Activated naive CD4-positive, alpha-beta T cell (primary cell): ENCODE measurements at regions not wholly inside any gene's neighbourhood (a gene's known extent, or its start where the extent isn't known, plus 50 kb on each side); places are given as distances from the start of the nearest gene placed in this dataset.
"Not testable (repeated sequence)": the region's sequence is repeated elsewhere in the genome, so short reads cannot be mapped to it uniquely, and the experiment has no call there.

Experiments used
- DNase-seq, 4 experiments: peaks; one replicate each; lab custom pipeline; 2025; lab: John Stamatoyannopoulos, UW

DNA sequence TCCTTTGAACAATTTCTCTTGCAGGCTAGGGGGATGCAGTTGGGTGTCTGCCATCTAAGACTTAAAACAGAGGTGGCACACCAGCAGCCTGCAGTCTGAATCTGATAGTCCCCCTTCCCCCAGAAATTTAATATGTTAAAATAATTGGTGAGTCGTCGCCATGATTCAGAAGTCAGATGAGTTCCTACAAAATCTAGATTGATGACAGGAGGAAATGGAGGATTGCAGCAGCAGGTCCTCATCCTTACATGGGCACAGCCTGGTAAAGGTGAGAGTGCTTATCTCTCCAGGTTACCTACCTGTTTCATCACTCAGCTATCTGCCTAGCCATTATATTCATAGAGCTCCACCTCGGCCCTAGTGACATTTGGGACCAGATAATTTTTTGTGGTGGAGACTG is 112.3 kb downstream of the PCSK1 start:
- DNase-seq = no peak

DNA sequence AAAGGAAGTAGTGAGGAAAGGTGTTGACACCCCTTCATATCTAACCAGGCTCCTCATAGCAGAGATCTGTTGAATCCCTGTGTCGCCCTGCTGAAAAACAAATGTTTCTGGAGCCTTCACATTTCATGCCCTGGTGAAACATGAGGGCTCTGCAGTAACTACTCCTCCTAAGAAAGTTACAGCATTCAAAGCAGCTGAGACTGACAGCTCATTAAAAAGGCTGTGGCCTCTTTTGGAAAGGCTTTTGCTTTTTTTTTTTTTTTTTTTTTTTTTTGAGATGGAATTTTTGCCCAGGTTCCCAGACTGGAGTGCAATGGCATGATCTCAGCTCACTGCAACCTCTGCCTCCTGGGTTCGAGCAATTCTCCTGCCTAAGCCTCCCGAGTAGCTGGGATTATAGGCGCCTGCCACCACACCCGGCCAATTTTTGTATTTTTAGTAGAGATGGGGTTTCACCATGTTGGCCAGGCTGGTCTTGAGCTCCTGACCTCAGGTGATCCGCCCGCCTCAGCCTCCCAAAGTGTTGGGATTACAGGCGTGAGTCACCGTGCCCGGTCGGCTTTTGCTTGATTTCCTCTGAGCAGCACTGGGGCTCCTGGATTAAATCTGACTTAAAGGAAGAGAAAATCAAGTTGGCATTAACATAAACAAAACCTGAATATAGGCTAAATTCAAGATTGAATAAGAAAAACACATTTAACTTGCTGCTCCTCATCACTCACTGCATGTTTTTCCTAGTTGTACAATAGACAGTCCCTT is 112.9 kb downstream of the PCSK1 start:
- not testable (repeated sequence) for DNase-seq

DNA sequence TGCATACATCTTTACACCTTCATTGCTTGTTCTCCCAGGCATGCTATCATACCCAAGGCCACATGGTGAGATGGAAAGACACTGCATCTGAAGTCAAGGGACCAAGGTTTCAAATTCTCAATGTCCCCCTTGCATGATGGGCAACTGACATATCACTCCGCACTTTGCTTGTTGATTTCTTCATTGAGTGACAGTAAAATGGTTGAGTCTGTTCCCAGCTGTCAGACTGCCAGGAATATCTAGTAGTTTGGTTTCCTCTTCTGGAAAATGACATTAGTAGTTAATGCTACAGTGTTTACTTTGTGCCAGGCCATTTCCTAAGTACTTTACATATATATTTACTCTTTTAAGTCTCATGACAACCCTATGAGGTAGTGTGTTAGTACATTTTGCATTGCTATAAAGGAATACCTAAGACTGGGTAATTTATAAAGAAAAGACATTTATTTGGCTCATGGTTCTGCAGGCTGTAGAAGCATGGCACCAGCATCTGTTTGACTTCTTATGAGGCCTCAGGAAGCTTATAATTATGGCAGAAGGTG is 114.4 kb downstream of the PCSK1 start:
- no peak for DNase-seq

DNA sequence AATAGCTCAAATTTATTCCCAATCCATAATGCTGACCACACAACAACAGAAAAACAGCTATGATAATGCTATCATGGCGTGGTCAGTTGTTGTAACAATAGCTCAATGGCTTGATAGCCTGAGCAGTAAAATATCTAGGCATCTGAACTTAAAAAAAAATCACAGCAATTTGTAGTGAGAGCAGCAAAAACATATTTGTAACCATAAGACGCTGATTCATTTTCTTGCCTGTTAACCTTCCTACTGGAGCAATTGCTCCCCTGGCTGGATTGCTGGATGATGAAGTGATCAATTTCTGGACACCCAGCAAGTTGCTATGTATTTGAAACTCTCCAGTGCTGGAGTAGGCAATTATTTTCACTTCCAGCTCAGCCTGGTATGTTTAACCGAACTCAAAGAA is 115.1 kb downstream of the PCSK1 start:
- DNase-seq = no peak

DNA sequence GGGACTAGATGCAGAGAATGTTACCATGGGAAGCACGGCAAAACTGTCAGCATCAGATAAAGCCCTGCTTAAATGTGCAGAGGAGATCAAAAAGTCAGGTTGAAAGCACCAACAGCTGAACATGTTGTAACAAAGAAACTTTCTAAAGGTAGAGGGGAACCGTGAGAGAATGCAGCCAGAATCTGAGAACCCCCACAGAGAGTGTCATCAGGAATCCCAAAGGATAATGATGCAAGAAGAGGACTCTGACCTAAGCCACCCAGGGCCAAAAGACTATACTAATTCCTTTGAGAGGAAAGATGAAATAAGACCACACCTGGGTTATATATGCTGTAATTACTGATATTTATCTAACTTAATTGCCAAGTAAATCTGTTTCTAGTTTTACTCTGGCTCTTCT is 116.6 kb downstream of the PCSK1 start:
- DNase-seq = no peak

DNA sequence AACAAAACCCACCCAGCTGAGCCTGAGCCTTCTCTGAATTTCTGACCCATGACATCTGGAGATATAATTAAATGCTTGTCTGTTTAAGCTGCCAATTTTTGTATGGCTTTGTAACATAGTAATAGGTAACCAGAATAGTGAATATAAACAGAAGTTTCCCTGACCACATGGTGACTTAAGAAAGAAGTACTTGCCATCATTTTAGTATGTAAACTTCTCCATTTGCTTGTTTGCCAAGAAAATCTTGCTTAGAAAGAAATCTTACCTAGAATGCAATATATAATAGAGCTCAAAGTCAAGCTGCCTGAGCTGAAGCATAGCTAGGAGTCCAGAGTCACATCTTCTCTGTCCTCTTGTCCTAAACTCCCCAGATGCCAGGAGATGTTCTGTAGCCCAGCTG is 117.0 kb downstream of the PCSK1 start:
- no peak for DNase-seq

DNA sequence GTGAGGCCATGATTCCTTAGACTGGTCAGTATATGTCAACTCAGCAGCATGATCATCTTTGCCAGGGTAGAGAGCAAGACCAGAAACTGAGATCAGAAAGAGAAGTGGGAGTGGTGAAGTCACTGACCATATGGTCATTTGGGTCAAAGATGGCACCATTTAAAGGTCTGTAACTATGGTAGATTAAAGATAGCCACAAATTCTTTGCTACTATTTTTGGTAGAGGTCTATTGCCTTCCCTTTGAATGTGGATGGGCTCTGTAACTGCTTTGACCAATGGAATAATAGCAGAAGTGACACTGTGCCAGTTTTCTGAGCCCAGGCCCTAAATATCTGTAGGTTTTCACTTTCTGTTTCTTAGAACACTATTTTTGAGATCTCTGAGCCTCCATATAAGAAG is 117.6 kb downstream of the PCSK1 start:
- DNase-seq = no peak

DNA sequence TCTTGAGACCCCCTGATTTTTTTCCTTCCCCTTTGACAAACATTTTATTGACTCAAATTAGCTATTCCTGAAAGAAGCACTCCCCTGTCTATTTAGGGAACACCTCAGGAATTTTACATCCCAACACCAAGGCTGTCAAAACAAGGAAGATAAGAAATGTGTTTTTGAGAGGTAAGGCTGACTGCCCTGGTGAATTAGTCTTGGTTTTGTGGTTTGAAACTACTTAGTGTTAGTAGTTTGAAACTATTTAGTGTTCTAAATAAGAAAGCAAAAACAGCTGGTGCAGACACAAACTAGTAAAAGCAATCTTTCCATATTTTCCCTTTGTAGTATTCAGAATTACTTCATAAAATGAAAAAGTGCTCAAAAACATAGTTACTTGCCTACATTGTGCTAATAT is 120.7 kb downstream of the PCSK1 start:
- DNase-seq = no peak

DNA sequence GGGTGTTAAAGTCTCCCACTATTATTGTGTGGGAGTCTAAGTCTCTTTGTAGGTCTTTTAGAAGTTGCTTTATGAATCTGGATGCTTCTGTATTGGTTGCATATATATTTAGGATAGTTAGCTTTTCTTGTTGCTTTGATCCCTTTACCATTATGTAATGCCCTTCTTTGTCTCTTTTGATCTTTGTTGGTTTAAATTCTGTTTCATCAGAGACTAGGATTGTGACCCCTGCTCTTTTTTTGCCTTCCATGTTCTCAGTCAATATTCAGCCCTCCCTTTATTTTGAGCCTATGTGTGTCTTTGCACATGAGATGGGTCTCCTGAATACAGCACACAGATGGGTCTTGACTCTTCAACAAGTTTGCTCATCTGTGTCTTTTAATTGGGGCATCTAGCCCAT is 126.0 kb downstream of the PCSK1 start:
- DNase-seq = not testable (repeated sequence)

DNA sequence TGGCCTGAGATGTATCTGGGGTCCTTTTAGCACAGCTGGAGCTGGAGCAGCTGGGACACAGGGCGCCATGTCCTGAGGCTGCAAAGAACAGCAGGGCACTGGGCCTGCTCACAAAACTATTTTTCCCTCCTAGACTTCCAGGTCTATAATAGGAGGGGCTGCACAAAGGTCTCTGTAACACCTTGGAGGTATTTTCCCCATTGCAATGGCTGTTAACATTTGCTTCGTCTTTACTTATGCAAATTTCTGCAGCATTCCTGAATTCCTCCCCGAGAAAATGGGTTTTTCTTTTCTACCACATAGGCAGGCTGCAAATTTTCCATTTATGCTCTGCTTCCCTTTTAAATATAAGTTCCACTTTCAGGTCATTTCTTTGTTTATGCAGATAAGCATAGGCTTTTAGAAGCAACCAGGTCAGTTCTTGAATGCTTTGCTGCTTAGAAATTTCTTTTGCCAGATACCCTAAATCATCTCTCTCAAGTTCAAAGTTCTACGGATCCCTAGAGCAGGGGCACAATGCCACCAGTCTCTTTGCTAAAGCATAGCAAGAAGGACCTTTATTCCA is 130.8 kb downstream of the PCSK1 start:
- no peak for DNase-seq

DNA sequence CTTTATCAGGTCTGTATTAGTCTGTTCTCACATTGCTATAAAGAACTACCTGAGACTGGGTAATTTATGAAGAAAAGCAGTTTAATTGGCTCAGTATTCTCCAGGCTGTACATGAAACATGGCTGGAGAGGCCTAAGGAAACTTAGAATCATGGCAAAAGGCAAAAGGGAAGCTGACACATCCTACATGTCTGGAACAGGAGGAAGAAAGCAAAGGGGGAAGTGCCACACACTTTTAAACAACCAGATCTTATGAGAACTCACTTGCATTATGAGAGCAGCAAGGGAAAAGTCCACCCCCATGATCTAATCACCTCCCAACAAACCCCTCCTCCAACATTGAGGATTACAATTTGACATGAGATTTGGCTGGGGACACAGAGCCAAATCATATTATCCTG is 132.1 kb downstream of the PCSK1 start:
- DNase-seq = no peak

DNA sequence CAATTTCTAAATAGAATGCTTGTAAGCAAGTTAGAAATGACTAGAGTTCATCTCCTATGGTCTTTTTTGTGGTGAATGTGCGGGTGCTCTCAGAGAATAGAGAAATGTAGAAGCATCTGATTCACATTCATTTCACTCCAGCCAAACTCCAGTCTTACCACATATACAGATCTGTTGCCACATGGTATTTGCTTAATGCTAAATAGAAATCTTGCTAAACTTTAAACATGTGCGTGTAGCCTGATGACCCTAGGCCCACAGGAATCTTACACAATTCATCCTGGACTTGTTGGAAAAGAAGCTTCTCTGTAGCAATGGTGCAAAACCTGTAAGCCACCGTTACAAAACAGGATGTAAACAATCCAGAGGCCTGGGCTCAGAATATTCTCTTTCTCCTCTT is 135.2 kb downstream of the PCSK1 start:
- DNase-seq = no peak

DNA sequence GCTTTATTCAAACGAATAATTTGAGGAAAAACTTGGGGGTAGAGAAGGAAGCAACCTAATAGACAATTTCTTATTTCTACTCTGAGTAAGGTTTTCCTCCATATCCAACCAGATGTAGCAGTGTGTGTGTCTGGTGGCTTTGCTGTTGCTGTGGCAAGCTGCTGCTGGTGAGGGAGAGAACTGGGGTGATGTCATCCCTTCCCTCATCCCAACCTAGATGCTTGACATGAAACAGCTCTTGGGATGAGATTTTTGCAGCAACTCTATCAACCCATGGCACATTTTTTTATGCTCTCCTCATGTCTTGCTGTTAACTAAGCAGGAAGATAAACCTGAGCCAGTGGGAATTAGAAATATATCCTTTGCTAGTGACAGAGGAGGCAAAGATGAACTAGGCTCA is 135.8 kb downstream of the PCSK1 start:
- no peak for DNase-seq

DNA sequence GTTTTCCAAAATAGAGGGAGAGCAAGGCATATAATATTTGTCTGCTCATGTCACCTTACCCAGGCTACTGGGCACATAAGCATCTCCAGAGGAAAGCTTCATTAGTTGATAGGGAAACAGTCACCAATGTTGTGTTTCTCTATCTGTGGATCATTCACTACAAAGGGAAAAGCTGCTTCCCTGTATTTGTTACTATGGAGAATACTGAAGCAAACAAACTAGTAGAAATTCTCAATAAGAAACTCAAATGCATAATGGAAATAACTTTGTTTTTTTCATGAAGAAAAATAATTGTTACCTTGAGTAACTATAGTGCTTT is 138.2 kb downstream of the PCSK1 start:
- no peak for DNase-seq

DNA sequence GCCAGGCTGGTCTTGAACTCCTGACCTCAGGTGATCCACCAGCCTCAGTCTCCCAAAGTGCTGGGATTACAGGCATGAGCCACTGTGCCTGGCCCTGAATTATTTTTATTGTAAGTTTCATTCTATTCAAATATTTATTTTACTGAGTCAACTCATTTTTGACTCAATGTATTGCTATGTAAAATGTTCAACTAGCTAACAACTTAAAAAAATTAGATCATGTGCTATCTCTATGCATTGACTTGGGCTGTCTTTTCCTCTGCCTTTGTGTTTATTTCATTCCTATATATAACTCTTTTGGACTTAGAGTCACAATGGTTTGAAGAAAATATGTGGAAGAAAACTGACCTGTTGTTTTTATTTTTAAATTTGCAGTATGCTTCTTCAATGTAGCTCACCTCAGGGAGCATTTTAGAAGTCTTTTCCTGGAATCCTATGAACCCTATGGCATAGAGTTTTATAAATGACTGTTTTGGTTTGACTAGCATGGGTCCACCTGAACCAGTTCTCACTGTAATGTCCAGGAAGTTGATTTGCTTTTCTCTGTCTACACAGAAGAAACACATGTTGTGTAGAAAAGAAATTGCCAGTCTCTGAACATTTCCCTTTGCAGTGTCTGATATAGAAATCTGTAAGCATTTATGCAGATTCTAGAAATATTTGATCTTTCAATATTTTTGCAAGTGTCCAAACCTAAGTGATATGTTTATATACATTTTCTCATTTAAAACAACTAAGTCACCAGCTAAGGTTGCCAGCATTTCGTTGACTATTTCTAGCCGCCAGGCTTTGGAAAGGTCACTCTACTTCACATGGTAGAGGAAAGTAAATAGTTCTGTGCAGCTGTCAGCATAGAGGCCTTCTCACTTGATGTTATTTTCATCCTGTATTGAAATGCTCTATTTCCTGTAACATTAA is 138.8 kb downstream of the PCSK1 start:
- DNase-seq = no peak

DNA sequence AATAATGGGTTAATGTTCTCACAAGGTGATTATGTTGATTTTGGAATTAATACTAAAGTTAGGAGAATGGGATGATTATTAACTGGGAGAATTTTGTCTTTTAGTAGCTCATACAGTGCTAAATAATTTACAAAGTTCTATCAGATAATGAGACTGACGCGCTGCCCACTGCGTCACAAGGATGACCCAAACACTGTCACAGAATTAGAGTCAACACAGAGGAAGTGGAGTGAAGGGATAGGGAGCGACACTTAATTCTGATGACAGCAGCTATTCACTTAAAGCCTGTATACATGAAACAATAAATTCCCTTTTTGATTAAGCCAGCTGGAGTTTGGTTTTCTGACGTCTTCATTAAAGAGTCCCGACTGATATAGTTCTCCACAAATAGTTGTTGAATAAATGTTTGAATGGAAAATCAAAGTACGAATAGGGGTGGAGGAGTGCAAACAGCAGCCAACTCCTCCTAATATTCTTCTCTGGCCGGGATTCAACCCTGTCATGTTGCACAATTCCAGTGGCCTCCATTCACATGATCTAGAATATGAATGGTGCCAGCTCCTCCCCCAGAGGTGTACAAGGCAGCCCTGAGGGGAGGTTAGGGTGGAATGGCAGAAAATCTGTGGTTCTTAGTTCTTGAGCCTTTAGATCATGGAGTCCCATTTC is 140.3 kb downstream of the PCSK1 start:
- no peak for DNase-seq

DNA sequence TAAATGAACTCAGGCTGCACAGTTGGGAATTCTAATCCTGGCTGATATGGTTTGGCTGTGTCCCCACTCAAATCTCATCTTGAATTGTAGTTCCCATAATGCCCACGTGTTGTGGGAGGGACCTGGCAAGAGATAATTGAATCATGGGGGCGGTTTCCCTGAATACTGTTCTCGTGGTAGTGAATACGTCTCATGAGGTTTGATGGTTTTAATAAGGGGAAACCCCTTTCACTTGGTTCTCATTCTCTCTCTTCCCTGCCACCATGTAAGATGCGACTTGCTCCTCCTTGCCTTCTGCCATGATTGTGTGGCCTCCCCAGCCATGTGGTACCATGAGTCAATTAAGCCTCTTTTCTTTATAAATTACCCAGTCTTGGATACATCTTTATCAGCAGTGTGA is 143.8 kb downstream of the PCSK1 start:
- not testable (repeated sequence) for DNase-seq

DNA sequence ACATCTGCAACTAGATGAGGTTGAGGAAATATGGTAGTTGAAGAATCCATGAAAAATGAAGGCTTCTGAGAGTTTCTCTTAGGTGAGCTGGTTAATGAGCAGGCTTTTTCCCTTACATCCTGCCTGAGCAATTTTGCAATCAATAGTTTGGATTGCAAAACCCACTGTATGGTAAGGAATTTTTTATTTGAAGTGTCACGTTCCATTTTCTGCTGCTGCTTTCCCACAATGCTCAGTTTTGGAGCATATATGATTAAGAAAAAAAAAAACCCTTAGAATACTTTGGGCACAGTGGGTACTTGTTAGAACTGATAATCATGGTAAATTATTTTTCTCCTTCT is 144.2 kb downstream of the PCSK1 start:
- no peak for DNase-seq

DNA sequence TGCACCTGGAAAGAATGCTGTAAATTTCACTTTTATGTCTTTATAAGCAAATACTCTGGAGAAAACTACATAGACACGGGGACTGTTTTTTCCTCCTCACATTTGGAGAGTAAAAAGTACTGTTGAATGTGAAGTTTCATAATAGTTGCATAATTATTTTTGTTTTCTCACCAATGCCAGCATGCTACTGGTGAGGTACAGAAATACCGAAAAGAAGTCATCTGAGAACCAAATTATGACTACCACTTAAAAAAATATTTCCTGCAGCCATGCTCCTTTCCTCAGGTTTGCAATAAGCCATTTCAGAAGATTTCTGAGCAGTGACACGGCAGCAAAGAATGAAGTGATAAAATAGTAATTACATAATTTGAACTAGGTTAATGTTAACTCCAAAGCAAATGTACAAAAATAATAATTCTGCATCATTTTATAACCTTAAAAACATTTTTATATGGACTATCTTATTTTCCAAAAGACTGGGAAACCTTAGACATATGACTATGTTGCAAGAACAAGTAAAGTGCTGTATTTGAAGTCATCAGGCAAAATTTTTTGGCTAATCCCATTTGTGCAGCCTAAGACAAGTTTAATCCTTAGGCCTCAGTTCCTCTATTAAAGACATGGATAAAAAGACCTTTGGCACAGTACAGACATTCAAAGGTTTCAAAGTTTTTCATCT is 144.7 kb downstream of the PCSK1 start:
- no peak for DNase-seq

DNA sequence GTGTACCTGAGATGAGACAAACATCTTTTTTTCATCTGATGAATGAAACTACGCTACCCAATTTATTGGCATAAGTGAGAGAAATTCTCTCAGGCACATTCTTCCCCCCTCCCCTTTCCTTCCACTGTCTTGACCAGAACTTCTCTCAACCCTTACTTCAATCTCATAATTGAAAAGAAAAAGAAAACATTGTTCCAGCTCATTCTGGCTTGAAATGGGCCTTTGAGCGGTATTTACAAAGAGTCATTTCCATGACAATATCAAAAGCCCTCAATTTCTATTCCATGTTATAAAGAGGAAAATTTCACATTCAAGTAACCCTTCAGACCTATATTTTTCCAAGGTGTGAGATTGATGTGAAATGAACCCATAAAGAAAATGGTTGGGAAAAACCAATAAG is 145.9 kb downstream of the PCSK1 start:
- DNase-seq = no peak

DNA sequence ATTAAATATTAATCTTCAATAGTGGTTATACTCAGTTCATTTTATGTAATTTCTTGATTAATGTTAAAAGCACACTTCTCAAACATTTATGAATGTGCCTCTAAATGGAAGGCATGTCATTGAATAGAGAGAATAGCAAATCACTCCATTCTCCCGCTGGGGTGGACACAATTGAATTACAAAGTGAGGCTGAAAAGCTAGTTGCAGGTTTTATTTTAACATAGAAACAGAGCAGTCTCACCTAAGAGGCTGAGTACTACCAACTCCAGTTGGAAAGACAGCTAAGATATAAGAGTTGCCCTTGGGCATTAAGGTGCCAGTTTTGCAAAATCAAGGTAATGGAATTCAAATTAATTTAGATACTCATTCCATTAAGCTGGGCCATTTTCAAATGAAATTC is 147.2 kb downstream of the PCSK1 start:
- DNase-seq = no peak
